H1 (cell line): ENCODE measurements at regions not wholly inside any gene's neighbourhood (a gene's known extent, or its start where the extent isn't known, plus 50 kb on each side); places are given as distances from the start of the nearest gene placed in this dataset.

Experiments
- CTCF ChIA-PET: fragments of 300-600 bp; sonication (Branson Sonifier 250); formaldehyde crosslinking; loops from one replicate; lab custom pipeline; 2021; ENCODE audit not compliant: partially characterized antibody; lab: Charles Lee
- POLR2A ChIA-PET: fragments of 300-600 bp; sonication (Branson Sonifier 250); formaldehyde crosslinking; loops from one replicate; lab custom pipeline; 2021; ENCODE audit warnings: inconsistent platforms; ENCODE audit not compliant: partially characterized antibody; lab: Charles Lee
- DNase-seq, 2 experiments: peaks; one replicate each; pipeline versions ENCODE4 v3.0.0 to v3.0.0-alpha.2; 2010 to 2022; ENCODE audit warnings: low spot score in 2 of 2, low read depth in 1 of 2, mixed read lengths in 1 of 2
- FAIRE-seq: peaks from 2 replicates; lab custom pipeline; 2011; peaks lifted over from hg19 to GRCh38; lab: Jason Lieb, UNC
- H2AFZ ChIP-seq: 2 replicates; pipeline ENCODE4 v1.8.1; 2012; ENCODE audit warnings: low read length, inconsistent platforms
- H2AK5ac ChIP-seq: 2 replicates; pipeline ENCODE4 v1.6.1; 2013; ENCODE audit warnings: low read depth, low read length
- H2BK120ac ChIP-seq: replicated peaks from 2 replicates; pipeline ENCODE3; 2013; ENCODE audit warnings: low read depth, low read length, inconsistent platforms
- H2BK12ac ChIP-seq: 2 replicates; pipeline ENCODE4 v1.6.1; 2013; ENCODE audit warnings: low read depth, low read length
- H2BK15ac ChIP-seq: 2 replicates; pipeline ENCODE4 v1.6.1; 2013; ENCODE audit warnings: low read length
- H2BK20ac ChIP-seq: 2 replicates; pipeline ENCODE4 v1.6.1; 2013; ENCODE audit warnings: low read length
- H2BK5ac ChIP-seq: 2 replicates; pipeline ENCODE4 v1.6.1; 2013; ENCODE audit warnings: low read depth, low read length
- H3K14ac ChIP-seq: 2 replicates; pipeline ENCODE4 v1.6.1; 2013; ENCODE audit warnings: inconsistent platforms; ENCODE audit not compliant: insufficient read length
- H3K18ac ChIP-seq: 2 replicates; pipeline ENCODE4 v1.6.1; 2013; ENCODE audit warnings: low read length; ENCODE audit errors: extremely low read depth
- H3K23ac ChIP-seq: 2 replicates; pipeline ENCODE4 v1.6.1; 2013; ENCODE audit warnings: inconsistent platforms; ENCODE audit not compliant: insufficient read length
- H3K23me2 ChIP-seq: 2 replicates; pipeline ENCODE4 v1.6.1; 2013; ENCODE audit warnings: low read depth, low read length
- H3K27ac ChIP-seq: 2 replicates; pipeline ENCODE4 v1.6.1; 2011; ENCODE audit warnings: low read depth, low read length, inconsistent platforms
- H3K27me3 ChIP-seq, 4 experiments: replicated peaks in 1 of 4; 1 replicate in 1 of 4; 2 replicates in 3 of 4; pipeline versions ENCODE4 v1.6.1 to v1.8.1; 2011 to 2013; ENCODE audit warnings: low read length in 3 of 4, mild to moderate bottlenecking in 3 of 4, inconsistent platforms in 2 of 4, mixed read lengths in 2 of 4, moderate library complexity in 1 of 4; ENCODE audit not compliant: control insufficient read depth in 3 of 4, insufficient read depth in 3 of 4; ENCODE audit errors: extremely low read depth in 1 of 4
- H3K36me3 ChIP-seq, 4 experiments: 2 replicates each; pipeline versions ENCODE4 v1.6.1 to v1.8.1; 2011 to 2013; ENCODE audit warnings: mild to moderate bottlenecking in 4 of 4, low read length in 3 of 4, moderate library complexity in 2 of 4, control low read depth in 1 of 4, inconsistent platforms in 1 of 4; ENCODE audit not compliant: insufficient read depth in 4 of 4, control insufficient read depth in 2 of 4
- H3K4ac ChIP-seq: replicated peaks from 2 replicates; pipeline ENCODE3; 2013; ENCODE audit warnings: low read length, low read depth, mixed read lengths, inconsistent platforms; ENCODE audit not compliant: insufficient read length
- H3K4me1 ChIP-seq, 4 experiments: replicated peaks in 1 of 4; 1 replicate in 1 of 4; 2 replicates in 3 of 4; pipeline versions ENCODE4 v1.6.1 to v1.8.1; 2011 to 2013; ENCODE audit warnings: low read length in 3 of 4, inconsistent platforms in 2 of 4, mixed read lengths in 1 of 4; ENCODE audit not compliant: insufficient read depth in 4 of 4, control insufficient read depth in 3 of 4
- H3K4me2 ChIP-seq, 2 experiments: 2 replicates each; pipeline versions ENCODE4 v1.6.1 to v1.8.1; 2011 to 2013; ENCODE audit warnings: low read depth in 2 of 2, low read length in 2 of 2, control low read depth in 1 of 2, inconsistent platforms in 1 of 2, mild to moderate bottlenecking in 1 of 2; ENCODE audit not compliant: insufficient read depth in 1 of 2
- H3K4me3 ChIP-seq, 4 experiments: fragments of 200-600, 300-600 bp in 1 of 4; sonication (generic), shearing (Covaris generic), sonication (Bioruptor Twin) in 1 of 4; 2 replicates each; pipeline versions ENCODE4 v1.5.1 to v1.8.1; 2011 to 2016; ENCODE audit warnings: low read length in 4 of 4, low read depth in 3 of 4, control low read depth in 2 of 4, inconsistent platforms in 2 of 4, mild to moderate bottlenecking in 2 of 4, mixed read lengths in 1 of 4, moderate library complexity in 1 of 4; ENCODE audit not compliant: insufficient read depth in 2 of 4; ENCODE audit errors: extremely low read depth in 1 of 4
- H3K56ac ChIP-seq: replicated peaks from 2 replicates; pipeline ENCODE3; 2013; ENCODE audit warnings: low read depth, mild to moderate bottlenecking, mixed read lengths, low read length, inconsistent platforms; ENCODE audit not compliant: insufficient read length
- H3K79me1 ChIP-seq: 2 replicates; pipeline ENCODE4 v1.6.1; 2013; ENCODE audit warnings: low read depth, low read length, control low read depth
- H3K79me2 ChIP-seq, 2 experiments: 2 replicates each; pipeline versions ENCODE4 v1.6.1 to v1.8.1; 2012 to 2013; ENCODE audit warnings: low read length in 2 of 2, mild to moderate bottlenecking in 2 of 2, inconsistent platforms in 1 of 2; ENCODE audit not compliant: insufficient read depth in 2 of 2, control insufficient read depth in 1 of 2
- H3K9ac ChIP-seq, 4 experiments: replicated peaks in 1 of 4; 1 replicate in 1 of 4; 2 replicates in 3 of 4; pipeline versions ENCODE4 v1.6.1 to v1.8.1; 2011 to 2013; ENCODE audit warnings: low read depth in 3 of 4, low read length in 3 of 4, control low read depth in 2 of 4, mild to moderate bottlenecking in 2 of 4, moderate library complexity in 2 of 4, inconsistent platforms in 1 of 4; ENCODE audit errors: extremely low read depth in 1 of 4
- H3K9me3 ChIP-seq, 2 experiments: 2 replicates each; pipeline versions ENCODE4 v1.6.1 to v1.8.1; 2012 to 2013; ENCODE audit warnings: mild to moderate bottlenecking in 2 of 2, moderate library complexity in 2 of 2, control low read depth in 1 of 2, inconsistent platforms in 1 of 2, low read depth in 1 of 2, low read length in 1 of 2, mixed read lengths in 1 of 2; ENCODE audit not compliant: insufficient read depth in 2 of 2
- H4K20me1 ChIP-seq, 2 experiments: replicated peaks in 1 of 2; 2 replicates each; pipeline versions ENCODE3 to v1.8.1; 2011 to 2013; ENCODE audit warnings: inconsistent platforms in 2 of 2, low read length in 2 of 2, mild to moderate bottlenecking in 1 of 2; ENCODE audit not compliant: insufficient read depth in 2 of 2, control insufficient read depth in 1 of 2
- H4K5ac ChIP-seq: 2 replicates; pipeline ENCODE4 v1.6.1; 2013; ENCODE audit warnings: low read length, low read depth, mixed read lengths, inconsistent platforms; ENCODE audit not compliant: insufficient read length
- H4K8ac ChIP-seq: 2 replicates; pipeline ENCODE4 v1.8.0; 2013; ENCODE audit warnings: mild to moderate bottlenecking, moderate library complexity, low read length, inconsistent platforms; ENCODE audit not compliant: insufficient read depth; ENCODE audit errors: extremely low read depth
- H4K91ac ChIP-seq: replicated peaks from 2 replicates; pipeline ENCODE3; 2013; ENCODE audit warnings: low read length, mixed read lengths, inconsistent platforms; ENCODE audit not compliant: insufficient read length
- CBX8 ChIP-seq: fragments of 300-800, 300-1000 bp; sonication (generic); IDR thresholded peaks from 2 replicates; pipeline ENCODE4 v1.7.1; 2016; ENCODE audit warnings: low read depth, low read length, borderline replicate concordance
- CREB1 ChIP-seq: IDR thresholded peaks from 2 replicates; pipeline ENCODE4 v1.6.1; 2012; ENCODE audit warnings: inconsistent platforms
- CTBP2 ChIP-seq: IDR thresholded peaks from 2 replicates; pipeline ENCODE4 v1.7.0; 2011; ENCODE audit warnings: borderline replicate concordance, mild to moderate bottlenecking, moderate library complexity, mixed read lengths, low read length; ENCODE audit not compliant: insufficient read depth, insufficient read length
- FOSL1 ChIP-seq: IDR thresholded peaks from 2 replicates; pipeline ENCODE4 v1.6.1; 2011; ENCODE audit warnings: mild to moderate bottlenecking, low read depth, low read length, moderate library complexity; ENCODE audit not compliant: insufficient read depth
- KDM5A ChIP-seq: fragments of 200-600 bp; IDR thresholded peaks from 2 replicates; pipeline ENCODE4 v1.7.1; 2012; ENCODE audit warnings: mild to moderate bottlenecking, low read length, inconsistent platforms, mixed read lengths
- PHF8 ChIP-seq: fragments of 200-600 bp; sonication (generic); conservative IDR thresholded peaks from 2 replicates; pipeline ENCODE4 v1.7.1; 2012; ENCODE audit warnings: low read depth, mild to moderate bottlenecking, inconsistent platforms, low read length, moderate library complexity
- SP1 ChIP-seq: IDR thresholded peaks from 2 replicates; pipeline ENCODE4 v1.6.1; 2011; ENCODE audit warnings: low read depth, low read length
- TEAD4 ChIP-seq: IDR thresholded peaks from 2 replicates; pipeline ENCODE4 v1.6.1; 2012; ENCODE audit warnings: low read depth, low read length, inconsistent platforms, mixed read lengths
- WGBS, 2 experiments: shearing (Covaris generic) in 1 of 2; methylation state at CpG; one replicate each; pipeline versions ENCODE4 v1.1.6 to v1.1.7; 2013 to 2015; ENCODE audit warnings: low lambda C conversion rate in 2 of 2, mixed read lengths in 2 of 2, inconsistent platforms in 1 of 2, low coverage in 1 of 2, missing lambda C conversion rate in 1 of 2; ENCODE audit not compliant: insufficient replicate concordance in 2 of 2, insufficient coverage in 1 of 2, insufficient read length in 1 of 2; ENCODE audit errors: extremely low coverage in 1 of 2, missing lambda C conversion rate in 1 of 2; 5-methylcytosine and 5-hydroxymethylcytosine counted together
- TF ChIP-seq, protein P1 (sequence below): IDR thresholded peaks from 2 replicates; pipeline ENCODE4 v1.6.1; 2012; ENCODE audit warnings: low read length, inconsistent platforms

DNA sequence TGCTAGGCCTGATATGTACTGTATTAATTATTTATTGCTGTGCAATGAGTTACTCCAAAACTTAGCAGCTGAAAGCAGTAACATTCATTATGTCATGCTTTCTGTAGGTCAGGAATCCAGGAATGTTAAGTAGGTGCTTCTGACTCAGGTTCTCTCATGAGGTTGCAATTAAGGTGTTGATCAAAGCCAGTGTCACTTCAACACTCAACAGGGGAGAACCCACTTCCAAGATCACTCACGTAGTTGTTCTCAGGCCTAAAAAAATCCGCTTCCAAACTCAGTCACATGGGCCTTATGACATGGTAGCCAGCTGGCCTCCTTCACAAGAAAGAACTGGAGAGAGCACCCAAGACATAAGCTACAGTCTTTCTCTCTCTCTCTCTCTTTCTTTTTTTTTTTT lies 211.1 kb upstream of the NBEA start:
- FAIRE-seq, result no peak
- Histone ChIP-seq H3K4me2 (no peak overlapping the region), H3K36me3 (no peaks in the 10 kb centered on the region), H3K23ac (no peak overlapping the region), H3K4me1 (no peaks in the 10 kb centered on the region), H3K4me3 (no peak overlapping the region), H2BK15ac (no peak overlapping the region), H2AFZ (no peak overlapping the region), H2BK120ac (no peak overlapping the region), H2BK12ac (no peak overlapping the region), H3K79me2 (no peaks in the 10 kb centered on the region), H4K8ac (no peak overlapping the region), H3K23me2 (no peaks in the 10 kb centered on the region), H2BK5ac (no peak overlapping the region), H3K56ac (no peak overlapping the region), H3K9me3 (no peaks in the 10 kb centered on the region), H2AK5ac (no peak overlapping the region), H4K20me1 (no peaks in the 10 kb centered on the region), H2BK20ac (no peak overlapping the region), H4K5ac (no peak overlapping the region), H3K18ac (no peak overlapping the region), H3K27me3 (no peaks in the 10 kb centered on the region), H3K4ac (no peak overlapping the region), H4K91ac (no peak overlapping the region), H3K27ac (no peak overlapping the region), H3K14ac (no peak overlapping the region), H3K9ac (no peak overlapping the region), H3K79me1 (no peaks in the 10 kb centered on the region)
- ChIA-PET CTCF (interaction anchor here (0.6 to 1.3 kb wide), 2 partner anchors 8 to 221 kb away, joined by 3 read pairs; no protein-coding TSS in a partner anchor), POLR2A (no interaction called here)
- no peak for TF ChIP-seq CREB1
- no peak for TF ChIP-seq KDM5A
- no peak for TF ChIP-seq CBX8
- TF ChIP-seq FOSL1, result no peak
- TF ChIP-seq CTBP2, result no peak
- TF ChIP-seq PHF8, result no peak
- TF ChIP-seq, protein P1, sequence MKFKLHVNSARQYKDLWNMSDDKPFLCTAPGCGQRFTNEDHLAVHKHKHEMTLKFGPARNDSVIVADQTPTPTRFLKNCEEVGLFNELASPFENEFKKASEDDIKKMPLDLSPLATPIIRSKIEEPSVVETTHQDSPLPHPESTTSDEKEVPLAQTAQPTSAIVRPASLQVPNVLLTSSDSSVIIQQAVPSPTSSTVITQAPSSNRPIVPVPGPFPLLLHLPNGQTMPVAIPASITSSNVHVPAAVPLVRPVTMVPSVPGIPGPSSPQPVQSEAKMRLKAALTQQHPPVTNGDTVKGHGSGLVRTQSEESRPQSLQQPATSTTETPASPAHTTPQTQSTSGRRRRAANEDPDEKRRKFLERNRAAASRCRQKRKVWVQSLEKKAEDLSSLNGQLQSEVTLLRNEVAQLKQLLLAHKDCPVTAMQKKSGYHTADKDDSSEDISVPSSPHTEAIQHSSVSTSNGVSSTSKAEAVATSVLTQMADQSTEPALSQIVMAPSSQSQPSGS, result no peak
- TF ChIP-seq TEAD4, result no peak
- no peak for TF ChIP-seq SP1
- 89% methylated on average over 2 of the region's 2 CpGs; no CpG with 5 or more reads in 1 of the 2 experiments for WGBS, 2 experiments
- no peak for DNase-seq
